HG03342 (cell line): ENCODE measurements at regions not wholly inside any gene's neighbourhood (a gene's known extent, or its start where the extent isn't known, plus 50 kb on each side); places are given as distances from the start of the nearest gene placed in this dataset.

Source experiments
- ATAC-seq: cut with Tn5 transposase; IDR thresholded peaks from one replicate; pipeline ENCODE4 v1.9.1; 2021; ENCODE audit warnings: mild to moderate bottlenecking, moderate library complexity; ENCODE audit not compliant: unreplicated experiment

- ATAC-seq = no peak
These were observed 143.3 kb upstream of the ADAMTSL1 start for GRCh38 chr9:18330401-18331309.

GRCh38 chr9:18331310-18331684 lies 142.7 kb upstream of the ADAMTSL1 start:
- no peak for ATAC-seq

- ATAC-seq = no peak
These were observed 142.1 kb upstream of the ADAMTSL1 start for GRCh38 chr9:18331808-18332209.

- ATAC-seq = no peak
These were observed 140.8 kb upstream of the ADAMTSL1 start for GRCh38 chr9:18333157-18333556.

- no peak for ATAC-seq
These were observed 138.1 kb upstream of the ADAMTSL1 start for GRCh38 chr9:18335825-18336224.

- no peak for ATAC-seq
These were observed 135.9 kb upstream of the ADAMTSL1 start for GRCh38 chr9:18338042-18338441.

GRCh38 chr9:18343784-18344183 lies 130.2 kb upstream of the ADAMTSL1 start:
- no peak for ATAC-seq

- no peak for ATAC-seq
These were observed 127.2 kb upstream of the ADAMTSL1 start for GRCh38 chr9:18346745-18347144.

- ATAC-seq = no peak
These were observed 126.4 kb upstream of the ADAMTSL1 start for GRCh38 chr9:18347386-18348082.

GRCh38 chr9:18348083-18348475 lies 125.9 kb upstream of the ADAMTSL1 start:
- ATAC-seq = no peak

GRCh38 chr9:18349530-18349929 lies 124.4 kb upstream of the ADAMTSL1 start:
- no peak for ATAC-seq

GRCh38 chr9:18350036-18350435 lies 123.9 kb upstream of the ADAMTSL1 start:
- no peak for ATAC-seq

- ATAC-seq = no peak
These were observed 122.9 kb upstream of the ADAMTSL1 start for GRCh38 chr9:18350995-18351595.

- no peak for ATAC-seq
These were observed 121.2 kb upstream of the ADAMTSL1 start for GRCh38 chr9:18352711-18353110.

GRCh38 chr9:18353473-18353872 lies 120.5 kb upstream of the ADAMTSL1 start:
- no peak for ATAC-seq

GRCh38 chr9:18357321-18357720 lies 116.6 kb upstream of the ADAMTSL1 start:
- no peak for ATAC-seq

- ATAC-seq = no peak
These were observed 115.6 kb upstream of the ADAMTSL1 start for GRCh38 chr9:18358325-18358724.

- ATAC-seq = no peak
These were observed 114.6 kb upstream of the ADAMTSL1 start for GRCh38 chr9:18359335-18359734.

- ATAC-seq = no peak
These were observed 113.9 kb upstream of the ADAMTSL1 start for GRCh38 chr9:18360005-18360404.

- no peak for ATAC-seq
These were observed 112.3 kb upstream of the ADAMTSL1 start for GRCh38 chr9:18361646-18362045.

GRCh38 chr9:18362166-18362565 lies 111.8 kb upstream of the ADAMTSL1 start:
- no peak for ATAC-seq
